ENCODE measurements at regions not wholly inside any gene's neighbourhood (a gene's known extent, or its start where the extent isn't known, plus 50 kb on each side); places are given as distances from the start of the nearest gene placed in this dataset.

- Histone ChIP-seq H3K9me3 (replicated peaks; ENCODE audit: control insufficient read depth, insufficient read depth, low read depth, low read length) (no peaks in the 10 kb centered on the region), H2AFZ (ENCODE audit: low read depth, low read length) (no peak overlapping the region), H3K4me3 (no peak overlapping the region), H4K20me1 (replicated peaks; ENCODE audit: control insufficient read depth, insufficient read depth, low read length) (no peaks in the 10 kb centered on the region), H3K36me3 (ENCODE audit: control insufficient read depth, insufficient read depth, low read length) (no peaks in the 10 kb centered on the region), H3K4me2 (ENCODE audit: insufficient read depth, low read length) (no peak overlapping the region), H3K79me2 (ENCODE audit: control insufficient read depth, insufficient read depth, low read length) (no peaks in the 10 kb centered on the region), H3K27me3 (ENCODE audit: control insufficient read depth in 2 of 2, insufficient read depth in 2 of 2, low read length in 2 of 2) (peaks cover 0 to 13% of the 10 kb centered on the region in 2 experiments; a peak in 2 of 5 replicates), H3K9me1 (ENCODE audit: control insufficient read depth, insufficient read depth, low read length) (no peaks in the 10 kb centered on the region), H3K9ac (ENCODE audit: insufficient read depth in 1 of 2, low read depth in 2 of 2, low read length in 2 of 2) (no peak overlapping the region), H3K27ac (ENCODE audit: extremely low read depth, low read depth, low read length) (no peak overlapping the region), H3K4me1 (replicated peaks in 1 of 2; ENCODE audit: control insufficient read depth in 2 of 2, insufficient read depth in 2 of 2, low read length in 2 of 2) (no peaks in the 10 kb centered on the region)
- ChIA-PET CTCF (ENCODE audit: low intra/inter-chr PET ratio) (no interaction called here), POLR2A (no interaction called here)
- BruUV-seq (replicated peaks) = no TSS peak
- in situ Hi-C loops (cut with MboI) (no loop called here), intact Hi-C loops (cut with micrococcal nuclease) (no loop called here)
- ATAC-seq = no peak
- no peak for DNase-seq (ENCODE audit: extremely low read depth in 1 of 4, low spot score in 3 of 4)
- WGBS (ENCODE audit: insufficient coverage, low coverage, missing lambda C conversion rate) = 0% methylated on average over 1 of the region's 1 CpG
- no peak for FAIRE-seq
- TF ChIP-seq ZNF561 (CRISPR knock-in tag; conservative IDR thresholded peaks at IDR 0.05) = no peak
- TF ChIP-seq NELFE (IDR thresholded peaks at IDR 0.05; ENCODE audit: insufficient read depth, insufficient read length) = no peak
- TF ChIP-seq RBM39 (optimal IDR thresholded peaks at IDR 0.05; ENCODE audit: low read depth, low read length) = no peak
- TF ChIP-seq SMAD4 (CRISPR knock-in tag; conservative IDR thresholded peaks at IDR 0.05) = no peak
- TF ChIP-seq GTF3C2 (IDR thresholded peaks at IDR 0.05; ENCODE audit: borderline replicate concordance, extremely low read depth, insufficient read length) = no peak
- no peak for TF ChIP-seq TARDBP (IDR thresholded peaks at IDR 0.05)
- TF ChIP-seq ZNF121 (CRISPR knock-in tag; conservative IDR thresholded peaks at IDR 0.05) = no peak
- TF ChIP-seq MEF2D (tag; conservative IDR thresholded peaks at IDR 0.05; ENCODE audit: low read depth) = no peak
- no peak for TF ChIP-seq GTF2A2 (tag; IDR thresholded peaks at IDR 0.05)
- no peak for TF ChIP-seq ZBTB33 (CRISPR knock-in tag; IDR thresholded peaks at IDR 0.05)
- TF ChIP-seq GATAD2B (IDR thresholded peaks at IDR 0.05; ENCODE audit: borderline replicate concordance) = no peak
- no peak for TF ChIP-seq CEBPZ (IDR thresholded peaks at IDR 0.05; ENCODE audit: borderline replicate concordance, low read depth, low read length)
- TF ChIP-seq RBM34 (IDR thresholded peaks at IDR 0.05; ENCODE audit: borderline replicate concordance, insufficient read depth, low read length) = no peak
These were observed 82.8 kb upstream of the FOXA2 start for GRCh38 chr20:22667198-22667597.

Data from K562 (cell line).